Right lobe of liver (tissue), 4 donors: ENCODE measurements at regions not wholly inside any gene's neighbourhood (a gene's known extent, or its start where the extent isn't known, plus 50 kb on each side); places are given as distances from the start of the nearest gene placed in this dataset.

Experiments
- CTCF ChIP-seq, 4 donors: fragments of 200-600 bp in 3 of 4; fragments of 450-650 bp in 1 of 4; IDR thresholded peaks; one replicate each; pipeline versions ENCODE4 v1.5.1 to v1.8.0; 2016 to 2022; ENCODE audit warnings: antibody characterized with exemption in 4 of 4, mild to moderate bottlenecking in 2 of 4
- POLR2A ChIP-seq: fragments of 450-650 bp; IDR thresholded peaks from one replicate; pipeline ENCODE4 v1.6.1; 2017; ENCODE audit warnings: antibody characterized with exemption, mild to moderate bottlenecking
- donor health status: DM: no; HTN: no; CAD: no.
- donor health status: DM: no; HTN: no; CAD: no.
- donor health status: DM: no; HTN: yes; CAD: no.

GRCh38 chr2:196420143-196420542 lies 219.4 kb upstream of the CCDC150 start:
- TF ChIP-seq POLR2A = no peak
- TF ChIP-seq CTCF (IDR thresholded peaks at IDR 0.05) = no peak
